ENCODE measurements at regions not wholly inside any gene's neighbourhood (a gene's known extent, or its start where the extent isn't known, plus 50 kb on each side); places are given as distances from the start of the nearest gene placed in this dataset.

DNA sequence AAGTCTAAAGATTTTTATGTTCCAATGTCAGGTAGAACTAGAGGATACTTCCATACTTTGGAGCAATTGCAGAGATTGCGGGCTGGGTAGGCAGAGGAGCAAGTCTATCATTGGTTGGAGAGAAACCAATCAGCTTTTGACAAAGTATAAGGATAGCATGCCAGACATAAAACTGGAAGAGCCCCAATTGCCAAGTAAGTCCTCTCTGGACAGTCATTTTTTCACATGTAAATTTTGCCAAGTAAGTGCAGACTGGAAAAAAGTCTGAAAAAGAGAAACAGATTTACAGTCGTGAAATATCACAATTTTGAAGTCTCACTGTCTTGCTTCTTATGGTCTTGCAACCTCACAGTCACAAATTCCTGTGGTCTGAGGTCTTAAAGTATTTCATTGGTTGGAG lies 131.4 kb upstream of the C21orf91 start:
- TF ChIP-seq TAF1 (IDR thresholded peaks at IDR 0.05; ENCODE audit: low read depth, low read length) = no peak
- TF ChIP-seq POLR2A (IDR thresholded peaks at IDR 0.05; ENCODE audit: low read depth, low read length) = no peak
- no peak for TF ChIP-seq POLR2AphosphoS5 (IDR thresholded peaks at IDR 0.05; ENCODE audit: low read depth, low read length)

All from GM12891 (cell line).